Smooth muscle cell (in vitro differentiated cells): ENCODE measurements at regions not wholly inside any gene's neighbourhood (a gene's known extent, or its start where the extent isn't known, plus 50 kb on each side); places are given as distances from the start of the nearest gene placed in this dataset.

Experiments
- DNase-seq: peaks from one replicate; lab custom pipeline; 2025; ENCODE audit not compliant: unreplicated experiment; lab: John Stamatoyannopoulos, UW
- H2AFZ ChIP-seq: fragments of 200-600 bp; sonication (generic); 2 replicates; pipeline ENCODE4 v1.6.0; 2016; ENCODE audit warnings: antibody characterized with exemption, low read depth, mild to moderate bottlenecking
- H3F3A ChIP-seq: fragments of 200-600 bp; sonication (generic); 2 replicates; pipeline ENCODE4 v1.6.0; 2017; ENCODE audit warnings: antibody characterized with exemption, low read depth
- H3K27ac ChIP-seq: fragments of 200-600 bp; sonication (generic); 2 replicates; pipeline ENCODE4 v1.5.1; 2016; ENCODE audit warnings: low read depth, mild to moderate bottlenecking
- H3K27me3 ChIP-seq: fragments of 200-600 bp; sonication (generic); 2 replicates; pipeline ENCODE4 v1.6.1; 2016; ENCODE audit warnings: low read depth, mild to moderate bottlenecking
- H3K36me3 ChIP-seq: fragments of 200-600 bp; sonication (generic); 2 replicates; pipeline ENCODE4 v1.5.1; 2016; ENCODE audit warnings: low read depth
- H3K4me1 ChIP-seq: fragments of 200-600 bp; sonication (generic); 2 replicates; pipeline ENCODE4 v1.5.1; 2016; ENCODE audit warnings: low read depth
- H3K4me2 ChIP-seq: fragments of 200-600 bp; sonication (generic); 2 replicates; pipeline ENCODE4 v1.6.0; 2016; ENCODE audit warnings: mild to moderate bottlenecking
- H3K4me3 ChIP-seq: fragments of 200-600 bp; sonication (generic); 2 replicates; pipeline ENCODE4 v1.5.1; 2016; ENCODE audit warnings: mild to moderate bottlenecking
- H3K79me2 ChIP-seq: fragments of 200-600 bp; sonication (generic); 2 replicates; pipeline ENCODE4 v1.6.0; 2016; ENCODE audit warnings: low read depth, mild to moderate bottlenecking
- H3K9ac ChIP-seq: fragments of 200-600 bp; sonication (generic); 2 replicates; pipeline ENCODE4 v1.6.0; 2016; ENCODE audit warnings: low read depth
- H3K9me3 ChIP-seq: fragments of 200-600 bp; sonication (generic); replicated peaks from 2 replicates; pipeline ENCODE4 v1.5.1; 2016; ENCODE audit warnings: low read depth
- H4K20me1 ChIP-seq: fragments of 200-600 bp; sonication (generic); 2 replicates; pipeline ENCODE4 v1.6.0; 2016; ENCODE audit warnings: low read depth
- WGBS: methylation state at CpG from one replicate; pipeline ENCODE4 v1.1.7; 2016; ENCODE audit warnings: low lambda C conversion rate; 5-methylcytosine and 5-hydroxymethylcytosine counted together
- TF ChIP-seq, protein P1 (sequence below): fragments of 200-600 bp; sonication (generic); IDR thresholded peaks from 2 replicates; pipeline ENCODE4 v1.5.1; 2017; ENCODE audit warnings: borderline replicate concordance, mild to moderate bottlenecking, antibody characterized with exemption; ENCODE audit not compliant: insufficient read depth, poor library complexity, severe bottlenecking

GRCh38 chr22:27204280-27204679 is 546.9 kb downstream of the MIAT start:
- H3K4me3 ChIP-seq, result no peak overlapping the region
- no peaks in the 10 kb centered on the region for H3K27me3 ChIP-seq
- peaks cover 24% of the 10 kb centered on the region for H3K4me1 ChIP-seq
- TF ChIP-seq, protein P1, sequence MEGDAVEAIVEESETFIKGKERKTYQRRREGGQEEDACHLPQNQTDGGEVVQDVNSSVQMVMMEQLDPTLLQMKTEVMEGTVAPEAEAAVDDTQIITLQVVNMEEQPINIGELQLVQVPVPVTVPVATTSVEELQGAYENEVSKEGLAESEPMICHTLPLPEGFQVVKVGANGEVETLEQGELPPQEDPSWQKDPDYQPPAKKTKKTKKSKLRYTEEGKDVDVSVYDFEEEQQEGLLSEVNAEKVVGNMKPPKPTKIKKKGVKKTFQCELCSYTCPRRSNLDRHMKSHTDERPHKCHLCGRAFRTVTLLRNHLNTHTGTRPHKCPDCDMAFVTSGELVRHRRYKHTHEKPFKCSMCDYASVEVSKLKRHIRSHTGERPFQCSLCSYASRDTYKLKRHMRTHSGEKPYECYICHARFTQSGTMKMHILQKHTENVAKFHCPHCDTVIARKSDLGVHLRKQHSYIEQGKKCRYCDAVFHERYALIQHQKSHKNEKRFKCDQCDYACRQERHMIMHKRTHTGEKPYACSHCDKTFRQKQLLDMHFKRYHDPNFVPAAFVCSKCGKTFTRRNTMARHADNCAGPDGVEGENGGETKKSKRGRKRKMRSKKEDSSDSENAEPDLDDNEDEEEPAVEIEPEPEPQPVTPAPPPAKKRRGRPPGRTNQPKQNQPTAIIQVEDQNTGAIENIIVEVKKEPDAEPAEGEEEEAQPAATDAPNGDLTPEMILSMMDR, result no peak
- H3K27ac ChIP-seq, result no peak overlapping the region
- no peak overlapping the region for H2AFZ ChIP-seq
- H3K9me3 ChIP-seq, result no peaks in the 10 kb centered on the region
- H3K9ac ChIP-seq, result no peak overlapping the region
- H3K36me3 ChIP-seq, result no peaks in the 10 kb centered on the region
- no peaks in the 10 kb centered on the region for H4K20me1 ChIP-seq
- H3K79me2 ChIP-seq, result no peaks in the 10 kb centered on the region
- H3K4me2 ChIP-seq, result no peak overlapping the region
- WGBS, result 88% methylated on average over 5 of the region's 5 CpGs
- no peaks in the 10 kb centered on the region for H3F3A ChIP-seq
- no peak for DNase-seq

GRCh38 chr22:27204817-27205216 is 547.4 kb downstream of the MIAT start:
- WGBS, result 98% methylated on average over 4 of the region's 4 CpGs
- Histone ChIP-seq H3K27me3 (no peaks in the 10 kb centered on the region), H2AFZ (no peak overlapping the region), H3F3A (no peaks in the 10 kb centered on the region), H3K4me2 (no peak overlapping the region), H3K4me3 (no peak overlapping the region), H3K36me3 (no peaks in the 10 kb centered on the region), H3K79me2 (no peaks in the 10 kb centered on the region), H3K27ac (no peak overlapping the region), H3K4me1 (peaks cover 24% of the 10 kb centered on the region), H4K20me1 (no peaks in the 10 kb centered on the region), H3K9ac (no peak overlapping the region), H3K9me3 (no peaks in the 10 kb centered on the region)
- TF ChIP-seq, protein P1, result no peak
- DNase-seq, result no peak

- no peak overlapping the region for H3K9ac ChIP-seq
- DNase-seq, result no peak
- no peak overlapping the region for H2AFZ ChIP-seq
- H3K36me3 ChIP-seq, result no peaks in the 10 kb centered on the region
- no peak overlapping the region for H3K4me2 ChIP-seq
- no peaks in the 10 kb centered on the region for H3K79me2 ChIP-seq
- H3K27ac ChIP-seq, result no peak overlapping the region
- no peaks in the 10 kb centered on the region for H3K27me3 ChIP-seq
- TF ChIP-seq, protein P1, result no peak
- H3K9me3 ChIP-seq, result no peaks in the 10 kb centered on the region
- WGBS, result 69% methylated on average over 9 of the region's 9 CpGs
- no peaks in the 10 kb centered on the region for H4K20me1 ChIP-seq
- H3F3A ChIP-seq, result no peaks in the 10 kb centered on the region
- peaks cover 24% of the 10 kb centered on the region for H3K4me1 ChIP-seq
- no peak overlapping the region for H3K4me3 ChIP-seq
These were observed 548.3 kb downstream of the MIAT start for GRCh38 chr22:27205492-27206373.
